H9 (cell line): ENCODE measurements at regions not wholly inside any gene's neighbourhood (a gene's known extent, or its start where the extent isn't known, plus 50 kb on each side); places are given as distances from the start of the nearest gene placed in this dataset.

Experiments used
- DNase-seq: peaks from one replicate; pipeline ENCODE4 v3.0.0-alpha.2; 2017
- H2AFZ ChIP-seq: one replicate; pipeline ENCODE4 v1.6.1; 2013; ENCODE audit warnings: mild to moderate bottlenecking, low read length, control low read depth, moderate library complexity
- H2AK5ac ChIP-seq: 2 replicates; pipeline ENCODE4 v1.6.1; 2013; ENCODE audit warnings: low read length, control low read depth, mixed read lengths; ENCODE audit not compliant: insufficient read length
- H2BK120ac ChIP-seq: one replicate; pipeline ENCODE4 v1.6.1; 2013; ENCODE audit warnings: low read depth, mild to moderate bottlenecking, low read length, control low read depth, inconsistent platforms; ENCODE audit not compliant: poor library complexity, severe bottlenecking
- H2BK12ac ChIP-seq: 2 replicates; pipeline ENCODE4 v1.6.1; 2013; ENCODE audit warnings: low read length, control low read depth, mixed read lengths, low read depth; ENCODE audit not compliant: insufficient read length
- H2BK15ac ChIP-seq: 2 replicates; pipeline ENCODE4 v1.6.1; 2013; ENCODE audit warnings: low read depth, low read length, control low read depth
- H2BK20ac ChIP-seq: one replicate; pipeline ENCODE4 v1.6.1; 2013; ENCODE audit warnings: low read depth, mild to moderate bottlenecking, low read length, control low read depth, inconsistent platforms; ENCODE audit not compliant: poor library complexity, severe bottlenecking
- H2BK5ac ChIP-seq: 2 replicates; pipeline ENCODE4 v1.6.1; 2013; ENCODE audit warnings: low read length, control low read depth, mixed read lengths; ENCODE audit not compliant: insufficient read length
- H3K14ac ChIP-seq: 2 replicates; pipeline ENCODE4 v1.6.1; 2013; ENCODE audit warnings: low read length, control low read depth; ENCODE audit not compliant: insufficient read depth
- H3K18ac ChIP-seq: 2 replicates; pipeline ENCODE4 v1.6.1; 2013; ENCODE audit warnings: low read depth, mild to moderate bottlenecking, mixed read lengths, low read length, control low read depth; ENCODE audit not compliant: insufficient read length
- H3K23ac ChIP-seq: 2 replicates; pipeline ENCODE4 v1.6.1; 2013; ENCODE audit warnings: low read length, control low read depth, mixed read lengths, low read depth; ENCODE audit not compliant: insufficient read length
- H3K23me2 ChIP-seq: 2 replicates; pipeline ENCODE4 v1.6.1; 2013; ENCODE audit warnings: low read depth, mild to moderate bottlenecking, mixed read lengths, low read length, control low read depth; ENCODE audit not compliant: insufficient read length, poor library complexity, severe bottlenecking
- H3K27ac ChIP-seq: 2 replicates; pipeline ENCODE4 v1.5.1; 2013; ENCODE audit warnings: low read length, control low read depth, mixed read lengths, low read depth; ENCODE audit not compliant: insufficient read length
- H3K27me3 ChIP-seq: 2 replicates; pipeline ENCODE4 v1.6.1; 2013; ENCODE audit warnings: low read length, control low read depth, inconsistent platforms; ENCODE audit not compliant: insufficient read depth
- H3K4ac ChIP-seq: 2 replicates; pipeline ENCODE4 v1.6.1; 2013; ENCODE audit warnings: low read depth, mild to moderate bottlenecking, control low read depth, inconsistent platforms, low read length, moderate library complexity
- H3K4me1 ChIP-seq: 2 replicates; pipeline ENCODE4 v1.6.1; 2013; ENCODE audit warnings: low read length, control low read depth, inconsistent platforms; ENCODE audit not compliant: insufficient read depth
- H3K4me2 ChIP-seq: 2 replicates; pipeline ENCODE4 v1.6.1; 2013; ENCODE audit warnings: low read length, control low read depth, mixed read lengths; ENCODE audit not compliant: insufficient read length, insufficient read depth
- H3K56ac ChIP-seq: 2 replicates; pipeline ENCODE4 v1.6.1; 2013; ENCODE audit warnings: low read depth, mild to moderate bottlenecking, mixed read lengths, low read length, control low read depth; ENCODE audit not compliant: insufficient read length
- H3K79me1 ChIP-seq: 2 replicates; pipeline ENCODE4 v1.6.1; 2013; ENCODE audit warnings: low read depth, mild to moderate bottlenecking, moderate library complexity, low read length, control low read depth, inconsistent platforms; ENCODE audit not compliant: insufficient read depth, poor library complexity, severe bottlenecking
- H3K79me2 ChIP-seq: 2 replicates; pipeline ENCODE4 v1.6.1; 2013; ENCODE audit warnings: low read length, control low read depth, inconsistent platforms; ENCODE audit not compliant: insufficient read depth
- H3K9ac ChIP-seq: 2 replicates; pipeline ENCODE4 v1.6.1; 2013; ENCODE audit warnings: low read length, control low read depth, mixed read lengths; ENCODE audit not compliant: insufficient read length; ENCODE audit errors: extremely low read depth
- H3K9me3 ChIP-seq: one replicate; pipeline ENCODE4 v1.6.1; 2013; ENCODE audit warnings: low read depth, low read length, inconsistent platforms; ENCODE audit not compliant: control insufficient read depth
- H3T11ph ChIP-seq: one replicate; pipeline ENCODE4 v1.6.1; 2013; ENCODE audit warnings: mild to moderate bottlenecking, low read length, control low read depth, inconsistent platforms
- H4K20me1 ChIP-seq: one replicate; pipeline ENCODE4 v1.6.1; 2013; ENCODE audit not compliant: control insufficient read depth, insufficient read length, insufficient read depth
- H4K5ac ChIP-seq: 2 replicates; pipeline ENCODE4 v1.6.1; 2013; ENCODE audit warnings: low read depth, mild to moderate bottlenecking, mixed read lengths, low read length, control low read depth; ENCODE audit not compliant: insufficient read length
- H4K8ac ChIP-seq: replicated peaks from 2 replicates; pipeline ENCODE4 v1.6.1; 2013; ENCODE audit warnings: low read length, control low read depth, mixed read lengths, low read depth; ENCODE audit not compliant: insufficient read length
- H4K91ac ChIP-seq: 2 replicates; pipeline ENCODE4 v1.6.1; 2013; ENCODE audit warnings: low read depth, mild to moderate bottlenecking, moderate library complexity, mixed read lengths, low read length, control low read depth; ENCODE audit not compliant: insufficient read length
- H3K27ac Mint-ChIP-seq, 3 experiments: 2 replicates in 2 of 3; 3 replicates in 1 of 3; pipeline ENCODE4 v1.8.0; 2020 to 2021; ENCODE audit warnings: mixed read lengths in 3 of 3, mild to moderate bottlenecking in 1 of 3, moderate library complexity in 1 of 3
- H3K27me3 Mint-ChIP-seq: 2 replicates; pipeline ENCODE4 v1.8.0; 2021; ENCODE audit warnings: low read depth, mild to moderate bottlenecking, moderate library complexity, mixed read lengths
- H3K36me3 Mint-ChIP-seq, 3 experiments: 2 replicates in 2 of 3; 3 replicates in 1 of 3; pipeline ENCODE4 v1.8.0; 2020 to 2021; ENCODE audit warnings: low read depth in 3 of 3, mixed read lengths in 3 of 3; ENCODE audit not compliant: insufficient read depth in 1 of 3
- H3K4me1 Mint-ChIP-seq, 2 experiments: 2 replicates each; pipeline ENCODE4 v1.8.0; 2020; ENCODE audit warnings: mixed read lengths in 2 of 2
- H3K4me3 Mint-ChIP-seq, 2 experiments: 2 replicates in 1 of 2; 3 replicates in 1 of 2; pipeline ENCODE4 v1.8.0; 2020 to 2021; ENCODE audit warnings: mild to moderate bottlenecking in 2 of 2, mixed read lengths in 2 of 2, moderate library complexity in 1 of 2
- H3K9me3 Mint-ChIP-seq, 2 experiments: 2 replicates in 1 of 2; 3 replicates in 1 of 2; pipeline ENCODE4 v1.8.0; 2020; ENCODE audit warnings: mild to moderate bottlenecking in 2 of 2, mixed read lengths in 2 of 2, moderate library complexity in 1 of 2
- CTCF ChIP-seq: fragments of 200-600 bp; sonication (generic); conservative IDR thresholded peaks from 3 replicates; pipeline ENCODE4 v1.8.0; 2021; ENCODE audit warnings: antibody characterized with exemption, mild to moderate bottlenecking
- WGBS: extraction: QIAGEN DNeasy Blood & Tissue Kit; methylation state at CpG from one replicate; pipeline ENCODE4 v1.1.7; 2013; ENCODE audit warnings: missing lambda C conversion rate, low lambda C conversion rate, mixed read lengths; ENCODE audit not compliant: insufficient read length; ENCODE audit errors: extremely low coverage; 5-methylcytosine and 5-hydroxymethylcytosine counted together

- Histone ChIP-seq H3K79me2 (no peaks in the 10 kb centered on the region), H2BK12ac (no peak overlapping the region), H2AK5ac (no peak overlapping the region), H3K27ac (no peak overlapping the region), H3K4ac (no peak overlapping the region), H4K20me1 (no peaks in the 10 kb centered on the region), H3K56ac (no peak overlapping the region), H4K5ac (no peak overlapping the region), H3K23me2 (no peaks in the 10 kb centered on the region), H2AFZ (no peak overlapping the region), H4K8ac (no peak overlapping the region), H3K79me1 (no peaks in the 10 kb centered on the region), H4K91ac (no peak overlapping the region), H3K9ac (no peak overlapping the region), H2BK120ac (no peak overlapping the region), H3K23ac (no peak overlapping the region), H3K18ac (no peak overlapping the region), H2BK15ac (no peak overlapping the region), H3K27me3 (no peaks in the 10 kb centered on the region), H3K14ac (no peak overlapping the region), H3T11ph (no peak overlapping the region), H3K9me3 (no peaks in the 10 kb centered on the region), H2BK20ac (no peak overlapping the region), H3K4me1 (no peaks in the 10 kb centered on the region; the same call in 1 of the 2 replicates), H3K4me2 (no peak overlapping the region), H2BK5ac (no peak overlapping the region)
- no peak for TF ChIP-seq CTCF
- Mint-ChIP-seq H3K27me3 (no peaks in the 10 kb centered on the region), H3K36me3 (no peaks in the 10 kb centered on the region), H3K9me3 (no peaks in the 10 kb centered on the region), H3K4me3 (no peak overlapping the region), H3K4me1 (peaks cover 8 to 10% of the 10 kb centered on the region in 2 experiments; a peak in 3 of 4 replicates), H3K27ac (no peak overlapping the region)
- no peak for DNase-seq
- WGBS = no CpG with 5 or more reads among the region's 1 CpG
Measured at GRCh38 chr1:101323535-101323934, 86.7 kb downstream of the S1PR1 start.
